ENCODE measurements at regions not wholly inside any gene's neighbourhood (a gene's known extent, or its start where the extent isn't known, plus 50 kb on each side); places are given as distances from the start of the nearest gene placed in this dataset.

- TF ChIP-seq CTCF (IDR thresholded peaks at IDR 0.05; ENCODE audit: insufficient read depth, low read depth, low read length): no peak
- no peak for TF ChIP-seq EZH2 (IDR thresholded peaks at IDR 0.05; ENCODE audit: insufficient read depth, low read length)
Measured at GRCh38 chr2:146251328-146251727, 1593.5 kb upstream of the ACVR2A start.

All from astrocyte (in vitro differentiated cells and primary cell).